ENCODE measurements at regions not wholly inside any gene's neighbourhood (a gene's known extent, or its start where the extent isn't known, plus 50 kb on each side); places are given as distances from the start of the nearest gene placed in this dataset.
"Not testable (repeated sequence)": the region's sequence is repeated elsewhere in the genome, so short reads cannot be mapped to it uniquely, and the experiment has no call there.

DNA sequence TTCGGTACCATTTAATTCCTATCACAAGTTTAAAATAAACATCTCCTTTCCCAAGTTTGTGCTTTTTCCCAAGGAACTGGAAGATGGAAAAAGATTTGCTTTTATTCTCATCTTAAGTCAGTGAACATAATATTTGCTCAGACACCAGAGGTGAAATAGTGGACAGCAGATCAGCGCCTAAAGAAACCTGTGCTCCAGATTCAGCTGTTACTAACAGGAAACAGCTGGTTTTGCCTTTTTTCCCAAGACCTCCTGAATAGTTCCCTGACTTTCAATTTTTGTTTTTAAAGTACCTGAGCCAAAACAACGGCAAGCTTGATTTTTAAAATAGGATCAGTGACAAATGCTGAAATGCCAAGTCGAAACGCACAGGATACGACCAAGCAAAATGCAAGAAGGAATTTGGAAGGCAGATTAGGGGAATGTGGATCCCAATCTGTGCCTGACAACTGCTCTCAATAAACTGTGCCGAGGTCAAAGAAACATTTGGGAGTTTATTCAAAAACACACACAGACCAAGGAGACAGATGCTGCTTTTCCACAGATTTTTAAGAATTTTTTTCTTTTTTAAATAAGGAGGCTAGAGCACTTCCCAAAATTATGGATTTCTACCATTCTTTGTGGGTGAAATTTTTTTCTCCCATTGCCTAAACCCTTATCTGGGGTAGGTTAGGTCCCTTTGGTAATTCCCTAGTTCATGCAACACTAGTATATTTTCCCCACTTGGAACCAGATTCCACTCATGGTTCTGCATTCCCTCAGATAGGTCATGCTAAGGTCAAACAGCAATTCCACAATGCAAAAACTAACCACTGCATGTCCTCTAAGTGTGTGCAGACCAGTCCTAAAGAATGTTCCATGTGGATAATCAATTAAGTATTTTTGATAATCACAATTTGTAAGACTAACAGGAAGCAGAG is 121.5 kb upstream of the PDE1A start:
- DNase-seq (ENCODE audit: low read depth in 3 of 3, low spot score in 2 of 3) = no peak

DNA sequence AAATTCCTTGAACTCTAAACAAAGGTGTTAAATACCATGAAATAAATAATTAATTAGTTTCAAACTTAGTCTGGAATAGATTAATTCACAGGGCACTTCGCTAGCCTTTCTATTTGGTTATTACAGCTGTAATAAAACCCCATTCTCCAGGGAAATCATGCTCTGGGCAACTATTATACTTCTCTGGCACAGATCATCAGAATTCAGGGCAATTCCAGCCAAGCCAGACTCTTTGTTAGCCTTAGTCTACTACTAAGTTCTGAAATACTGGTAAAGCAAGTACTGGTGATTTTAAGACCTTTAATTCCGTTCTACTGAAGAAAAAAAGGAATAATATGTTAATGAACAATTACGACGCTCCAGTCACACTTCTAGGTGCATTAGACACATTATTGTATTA is 123.4 kb upstream of the PDE1A start:
- DNase-seq (ENCODE audit: low read depth in 3 of 3, low spot score in 2 of 3) = no peak

DNA sequence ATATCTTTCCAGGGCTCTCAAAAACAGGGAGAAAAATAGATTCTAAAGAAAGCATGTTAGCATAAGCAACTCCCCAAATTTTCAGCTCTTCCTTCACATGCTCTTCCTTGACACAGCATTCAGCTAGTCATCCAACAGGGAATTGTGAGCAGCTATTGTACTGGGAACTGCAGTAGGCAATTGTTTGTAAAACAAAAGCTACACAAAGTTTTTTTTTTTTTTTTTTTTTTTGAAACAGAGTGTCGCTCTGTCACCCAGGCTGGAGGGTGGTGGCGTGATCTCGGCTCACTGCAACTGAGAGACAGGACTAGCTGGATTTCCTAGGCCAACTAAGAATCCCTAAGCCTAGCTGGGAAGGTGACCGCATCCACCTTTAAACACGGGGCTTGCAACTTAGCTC is 125.4 kb upstream of the PDE1A start:
- not testable (repeated sequence) for DNase-seq (ENCODE audit: low read depth in 3 of 3, low spot score in 2 of 3)

DNA sequence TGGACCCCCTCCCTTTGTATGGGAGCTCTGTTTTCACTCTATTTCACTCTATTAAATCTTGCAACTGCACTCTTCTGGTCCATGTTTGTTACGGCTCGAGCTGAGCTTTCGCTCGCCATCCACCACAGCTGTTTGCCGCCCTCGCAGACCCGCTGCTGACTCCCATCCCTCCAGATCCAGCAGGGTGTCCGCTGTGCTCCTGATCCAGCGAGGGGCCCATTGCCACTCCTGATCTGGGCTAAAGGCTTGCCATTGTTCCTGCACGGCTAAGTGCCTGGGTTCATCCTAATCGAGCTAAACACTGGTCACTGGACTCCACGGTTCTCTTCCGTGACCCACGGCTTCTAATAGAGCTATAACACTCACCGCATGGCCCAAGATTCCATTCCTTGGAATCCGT is 125.9 kb upstream of the PDE1A start:
- DNase-seq (ENCODE audit: low read depth in 3 of 3, low spot score in 2 of 3) = not testable (repeated sequence)

DNA sequence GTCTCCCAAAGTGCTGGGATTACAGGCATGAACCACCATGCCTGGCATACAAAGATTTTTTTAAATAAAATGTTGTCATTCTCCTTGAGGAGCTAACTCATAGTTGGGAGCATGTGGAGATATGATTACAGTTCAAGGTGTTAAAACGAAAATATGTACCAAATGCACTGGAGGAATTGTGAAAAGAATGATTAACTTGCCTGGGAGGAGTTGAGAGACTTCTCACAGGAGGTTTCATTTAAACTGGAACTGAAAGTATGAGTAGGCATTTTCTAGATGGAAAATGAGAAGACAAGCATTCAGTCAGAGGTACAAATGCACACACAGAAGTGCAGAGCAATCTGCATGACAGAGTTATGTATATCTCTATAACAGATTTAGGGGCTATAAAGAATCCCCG is 126.6 kb upstream of the PDE1A start:
- DNase-seq (ENCODE audit: low read depth in 3 of 3, low spot score in 2 of 3) = no peak

DNA sequence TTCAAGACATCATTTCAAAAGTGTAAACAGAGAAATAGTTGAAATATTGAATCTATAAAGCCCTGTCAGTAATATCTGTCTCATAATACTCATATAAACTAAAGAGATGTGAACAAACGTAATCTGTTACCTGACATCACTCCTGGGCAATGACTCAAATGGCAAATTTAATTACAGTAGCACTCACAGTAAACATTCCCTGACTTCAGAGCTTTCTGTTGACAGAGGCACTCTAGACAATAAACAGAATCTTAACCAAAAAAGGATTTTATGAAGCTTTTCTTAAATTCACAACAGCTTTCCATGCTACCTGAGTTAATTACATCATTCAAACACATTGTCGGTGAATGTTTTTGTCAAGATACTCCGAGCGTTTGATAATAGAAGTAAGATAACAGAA is 128.1 kb upstream of the PDE1A start:
- no peak for DNase-seq (ENCODE audit: low read depth in 3 of 3, low spot score in 2 of 3)

DNA sequence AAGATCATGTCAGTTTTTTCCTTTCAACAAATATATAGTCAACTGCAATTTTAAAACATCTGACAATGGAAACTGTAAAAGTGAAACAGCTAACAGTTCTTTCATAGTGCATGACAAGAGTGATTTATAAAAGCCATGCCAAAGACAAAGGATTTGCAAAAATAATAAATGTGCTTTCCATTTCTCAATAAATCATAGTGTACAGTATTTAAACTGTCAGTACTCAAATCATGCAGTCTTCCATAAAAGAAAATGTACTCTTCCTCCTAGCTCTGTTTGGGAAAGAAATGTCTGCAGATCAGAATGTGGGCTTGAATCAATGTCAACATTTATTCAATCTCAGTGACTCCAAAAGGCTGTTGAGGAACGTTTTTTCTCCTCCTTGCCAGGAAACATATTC is 131.7 kb upstream of the PDE1A start:
- DNase-seq (ENCODE audit: low read depth in 3 of 3, low spot score in 2 of 3) = no peak

DNA sequence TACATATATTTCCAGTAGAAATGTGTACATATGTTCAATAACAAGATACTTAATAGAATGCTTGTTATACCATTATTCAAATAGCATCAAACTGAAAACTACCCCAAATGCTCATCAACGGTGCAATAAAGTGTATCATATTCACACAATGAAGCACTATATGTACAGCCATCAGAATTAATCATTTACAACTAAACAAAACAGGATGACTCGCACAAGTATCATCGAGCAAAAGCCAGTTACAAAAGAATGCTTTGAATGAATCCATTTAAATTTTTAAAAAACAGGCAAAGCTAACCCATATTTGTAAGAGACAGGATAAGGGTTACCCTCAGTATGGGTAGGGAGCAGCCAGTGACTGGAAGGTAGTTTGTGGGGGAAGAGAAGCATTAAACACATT is 132.8 kb upstream of the PDE1A start:
- no peak for DNase-seq (ENCODE audit: low read depth in 3 of 3, low spot score in 2 of 3)

DNA sequence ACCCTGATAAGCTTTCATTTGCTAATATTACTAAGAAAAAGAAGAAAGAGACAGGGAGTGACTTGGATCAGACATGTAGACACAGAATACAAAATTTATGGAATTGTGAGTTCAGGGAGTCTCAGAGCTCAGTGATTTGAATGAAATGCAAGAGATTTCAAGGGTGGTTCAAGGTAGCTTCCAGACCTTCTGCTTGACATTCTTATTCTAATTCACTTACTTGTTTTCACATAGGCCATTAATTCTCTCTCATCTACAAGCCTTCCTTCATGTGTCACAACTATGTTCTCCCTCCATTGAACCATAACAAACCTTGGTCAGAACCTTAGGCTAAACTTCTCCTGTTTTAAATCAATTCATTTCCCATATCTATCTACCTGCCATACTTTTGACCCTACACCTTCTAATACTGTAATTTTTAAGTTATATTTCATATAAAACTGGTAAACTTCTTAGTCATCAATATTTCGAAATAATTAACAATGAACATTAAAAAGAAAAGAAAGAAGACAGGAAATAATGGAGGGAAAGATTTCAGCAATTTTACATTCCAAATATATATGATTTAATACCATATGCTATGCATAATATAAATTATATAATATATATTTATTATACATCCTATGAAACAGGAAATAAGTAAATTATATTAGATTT is 139.2 kb upstream of the PDE1A start:
- DNase-seq (ENCODE audit: low read depth in 3 of 3, low spot score in 2 of 3) = no peak

DNA sequence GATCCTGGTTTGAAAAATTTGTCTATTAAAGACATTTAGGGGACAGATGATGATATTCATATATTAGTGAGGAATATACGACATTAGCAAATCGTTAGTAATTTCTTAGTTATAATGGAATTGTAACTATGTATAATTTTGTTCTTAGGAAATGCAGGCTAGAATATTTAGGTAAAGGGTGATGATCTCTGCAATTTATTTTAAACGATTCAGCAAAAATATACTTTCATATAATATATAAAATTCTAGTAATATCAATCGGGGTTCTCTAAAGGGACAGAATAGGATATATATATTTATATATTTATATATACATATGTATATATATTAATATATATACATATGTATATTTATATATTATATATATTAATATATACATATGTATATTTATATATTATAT is 142.5 kb upstream of the DNAJC10 start:
- no peak for DNase-seq (ENCODE audit: low read depth in 3 of 3, low spot score in 2 of 3)

DNA sequence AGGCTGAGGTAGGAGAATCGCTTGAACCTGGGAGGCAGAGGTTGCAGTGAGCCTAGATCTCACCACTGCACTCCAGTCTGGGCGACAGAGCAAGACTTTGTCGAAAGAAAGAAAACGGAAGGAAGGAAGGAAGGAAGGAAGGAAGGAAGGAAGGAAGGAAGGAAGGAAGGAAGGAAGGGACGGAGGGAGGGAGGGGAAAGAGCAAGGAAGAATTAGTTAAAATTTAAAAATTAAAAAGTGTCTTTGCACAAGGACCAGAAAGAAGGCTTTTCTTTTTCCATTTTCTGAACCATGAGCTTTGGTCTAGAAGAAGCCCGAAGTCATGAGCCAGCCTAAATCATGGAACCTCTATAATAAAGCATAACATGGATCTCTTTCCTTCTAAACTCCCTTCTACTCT is 138.2 kb upstream of the DNAJC10 start:
- DNase-seq (ENCODE audit: low read depth in 3 of 3, low spot score in 2 of 3) = no peak

DNA sequence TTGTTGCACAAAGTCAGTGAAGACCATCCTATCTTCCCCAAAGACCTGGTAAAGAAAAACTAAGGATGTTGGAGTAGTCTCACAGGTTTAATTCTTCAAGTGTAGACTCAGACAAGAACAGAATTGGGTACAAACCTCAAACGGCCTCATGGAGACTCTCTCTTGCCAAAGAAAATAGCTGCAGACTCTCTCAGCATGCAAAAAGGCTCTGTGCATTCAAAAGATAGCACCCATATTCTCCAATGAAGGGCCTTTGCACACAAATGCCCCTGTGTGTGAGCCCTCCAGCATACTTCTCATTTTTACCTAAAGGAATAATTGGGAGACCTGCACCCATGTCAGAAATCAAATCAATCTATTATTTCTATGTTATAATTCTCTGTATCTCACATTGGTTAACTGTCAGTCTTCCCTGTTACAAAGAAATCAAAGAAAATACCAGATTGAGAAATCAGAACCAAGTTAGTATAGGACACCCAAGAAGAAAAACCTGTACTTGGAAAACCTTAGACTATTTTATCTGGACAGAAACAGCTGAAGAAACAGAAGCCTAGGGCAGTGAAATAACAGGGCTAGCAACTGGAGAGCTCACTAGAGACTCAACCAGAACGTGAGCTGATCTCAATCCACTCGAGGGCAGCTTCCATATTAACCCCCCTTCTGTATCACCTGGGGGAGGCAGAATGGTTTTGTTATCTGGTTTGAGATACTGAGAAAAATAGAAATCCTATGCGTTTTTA is 134.7 kb upstream of the DNAJC10 start:
- DNase-seq (ENCODE audit: low read depth in 3 of 3, low spot score in 2 of 3) = no peak

DNA sequence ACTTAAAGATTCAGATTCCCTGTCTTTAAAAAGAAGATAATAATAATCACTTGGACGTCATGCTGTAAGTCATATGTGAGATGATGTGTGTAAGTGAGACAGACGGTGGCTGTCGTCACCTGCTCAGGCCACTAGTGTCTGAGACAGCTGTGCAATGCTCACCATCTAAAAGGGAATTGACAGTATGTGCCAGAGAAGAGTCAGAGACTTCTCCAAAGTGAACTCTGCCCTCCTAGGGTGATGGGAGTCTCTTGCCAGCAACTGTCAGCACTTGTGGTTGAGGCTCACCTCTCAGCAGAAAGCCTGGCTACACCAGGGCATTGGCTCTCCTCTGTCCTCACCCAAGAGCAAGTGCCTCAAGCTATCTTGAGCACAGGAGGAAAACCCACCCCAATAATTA is 131.6 kb upstream of the DNAJC10 start:
- DNase-seq (ENCODE audit: low read depth in 3 of 3, low spot score in 2 of 3) = no peak

DNA sequence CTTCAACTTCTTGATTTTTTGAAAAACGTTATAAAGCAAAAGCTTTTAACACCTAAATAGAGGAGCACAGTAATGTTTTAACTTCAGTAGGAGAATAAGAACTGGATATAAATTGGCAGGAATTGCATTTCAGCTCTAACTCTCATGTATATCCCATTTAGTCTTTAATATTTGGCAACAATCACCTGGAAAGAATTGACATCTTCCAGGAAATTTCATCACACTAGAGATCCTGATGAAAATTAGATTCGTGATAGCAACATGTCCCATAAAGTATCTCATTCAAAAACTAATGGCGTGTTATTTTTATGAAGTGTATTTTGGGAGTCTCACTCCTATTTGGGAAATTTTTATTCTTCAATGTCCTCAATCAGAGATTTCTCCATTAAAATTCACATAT is 131.1 kb upstream of the DNAJC10 start:
- DNase-seq (ENCODE audit: low read depth in 3 of 3, low spot score in 2 of 3) = no peak

DNA sequence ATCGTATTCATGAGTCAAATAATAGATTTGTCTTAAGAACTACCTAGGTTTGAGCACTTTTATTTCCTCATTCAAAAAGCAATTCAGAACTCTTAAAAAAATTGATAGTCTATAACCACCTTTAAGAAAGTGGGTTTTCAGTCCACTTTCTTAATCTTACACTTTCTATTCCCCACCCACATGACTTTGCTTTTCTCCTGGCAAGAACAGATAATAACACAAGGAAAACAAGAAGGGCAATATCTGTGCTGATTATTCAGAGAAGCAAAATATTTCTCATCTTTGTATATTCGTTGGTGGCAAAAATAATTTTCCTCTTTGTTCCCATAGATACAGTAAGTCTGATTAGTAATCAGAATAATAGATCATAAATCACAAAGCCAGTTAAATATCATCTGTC is 130.6 kb upstream of the DNAJC10 start:
- no peak for DNase-seq (ENCODE audit: low read depth in 3 of 3, low spot score in 2 of 3)

DNA sequence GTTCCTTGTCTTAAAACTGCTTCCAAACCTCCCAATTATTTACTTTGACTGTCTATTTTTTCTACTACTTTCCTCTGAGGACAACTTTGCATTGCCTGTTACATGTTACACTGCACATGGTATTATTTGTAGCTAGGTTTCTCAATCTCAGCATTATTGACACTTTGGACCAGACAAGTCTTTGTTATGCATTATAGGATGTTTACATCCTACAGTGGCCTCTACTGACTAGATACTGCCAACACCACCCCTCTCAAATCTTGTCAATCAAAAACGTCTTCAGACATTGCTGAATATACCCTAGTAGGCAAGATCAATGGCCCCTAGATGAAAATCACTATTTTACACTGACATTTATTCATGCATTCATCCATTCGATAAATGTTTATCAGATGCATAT is 129.6 kb upstream of the DNAJC10 start:
- DNase-seq (ENCODE audit: low read depth in 3 of 3, low spot score in 2 of 3) = no peak

DNA sequence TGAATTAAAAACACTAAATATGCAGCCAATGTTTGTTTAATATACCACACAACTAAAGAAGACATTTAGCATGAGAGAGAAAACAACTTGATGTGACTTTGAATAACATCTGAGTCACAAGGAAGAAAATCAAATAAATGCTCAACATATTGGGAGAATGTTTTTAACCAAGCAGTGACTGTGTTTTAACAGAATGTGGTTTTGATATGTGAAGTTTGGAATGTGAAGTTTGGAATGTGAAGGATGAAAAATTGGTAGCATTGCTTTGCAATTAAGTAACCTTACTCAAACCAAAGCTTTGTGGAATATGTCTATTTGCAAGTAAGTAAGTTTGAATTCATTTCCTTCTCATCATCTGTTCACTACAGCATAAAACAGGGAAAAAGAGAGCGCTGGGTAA is 128.2 kb upstream of the DNAJC10 start:
- no peak for DNase-seq (ENCODE audit: low read depth in 3 of 3, low spot score in 2 of 3)

DNA sequence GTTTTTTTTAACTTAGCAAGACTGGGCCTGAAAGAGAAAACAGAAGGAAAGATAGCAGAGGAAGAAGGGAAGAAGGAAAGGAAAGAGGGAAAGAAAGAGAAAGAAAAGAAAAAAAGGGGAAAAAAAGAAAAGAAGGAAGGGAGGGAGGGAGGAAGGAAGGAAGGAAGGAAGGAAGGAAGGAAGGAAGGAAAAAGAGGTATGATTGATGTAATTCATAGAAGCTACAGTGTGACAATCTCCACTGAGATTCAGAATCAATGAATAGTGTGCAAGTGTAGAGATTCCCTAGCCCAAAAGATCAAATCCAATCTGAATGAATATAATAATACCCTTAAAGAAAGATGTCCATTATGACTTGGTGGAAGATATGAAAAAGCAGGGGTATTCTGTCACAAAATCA is 126.9 kb upstream of the DNAJC10 start:
- no peak for DNase-seq (ENCODE audit: low read depth in 3 of 3, low spot score in 2 of 3)

DNA sequence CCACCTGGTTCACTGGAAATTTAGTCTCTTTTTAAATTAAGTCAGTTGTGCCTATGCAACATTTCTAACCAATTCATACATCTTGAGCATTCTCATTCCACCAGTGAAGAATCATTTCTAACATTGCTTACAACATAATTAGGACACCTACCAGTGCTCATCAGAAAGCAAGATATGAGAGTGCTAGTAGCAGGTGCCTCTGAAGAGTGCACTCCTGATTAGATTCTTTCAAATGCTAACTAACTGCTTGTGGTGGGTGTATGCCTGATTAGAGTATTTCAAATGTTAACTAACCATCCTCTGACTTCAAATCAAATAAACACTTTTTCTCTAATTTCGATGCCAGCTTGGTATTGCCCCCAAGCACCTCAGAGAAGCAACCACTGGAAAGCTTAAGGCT is 124.3 kb upstream of the DNAJC10 start:
- no peak for DNase-seq (ENCODE audit: low read depth in 3 of 3, low spot score in 2 of 3)

DNA sequence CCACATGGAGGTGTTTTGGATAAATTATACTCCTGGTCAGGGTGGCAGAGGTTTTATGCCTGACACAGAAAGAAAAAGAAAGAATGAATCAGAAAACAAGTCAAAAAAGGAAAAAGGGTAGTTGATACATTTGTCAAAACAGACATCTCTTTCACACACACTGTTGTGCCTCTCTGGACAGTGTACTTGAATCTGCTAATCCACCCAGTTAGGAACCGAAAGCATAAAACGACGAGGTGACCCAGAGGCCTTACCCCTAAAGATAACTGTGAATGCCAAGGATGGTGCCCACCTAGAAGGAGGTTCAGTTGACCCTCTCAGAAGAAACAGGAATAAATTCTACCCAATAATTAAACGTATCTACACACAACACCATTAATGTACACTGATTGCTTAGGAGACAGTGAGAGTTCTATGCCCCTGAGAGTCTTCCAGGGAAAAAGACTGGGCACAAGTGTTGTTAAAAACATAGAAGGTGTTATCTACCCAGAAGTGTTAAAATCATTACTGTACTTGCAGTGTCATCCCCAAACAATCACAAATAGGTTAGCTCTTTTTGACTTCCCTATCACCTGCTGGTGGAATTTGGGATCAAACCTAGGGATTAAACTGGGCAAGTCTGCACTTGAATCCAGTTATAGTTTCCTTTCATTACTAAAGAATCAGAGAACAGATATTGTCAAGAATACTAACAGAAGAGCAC is 123.2 kb upstream of the DNAJC10 start:
- no peak for DNase-seq (ENCODE audit: low read depth in 3 of 3, low spot score in 2 of 3)

DNA sequence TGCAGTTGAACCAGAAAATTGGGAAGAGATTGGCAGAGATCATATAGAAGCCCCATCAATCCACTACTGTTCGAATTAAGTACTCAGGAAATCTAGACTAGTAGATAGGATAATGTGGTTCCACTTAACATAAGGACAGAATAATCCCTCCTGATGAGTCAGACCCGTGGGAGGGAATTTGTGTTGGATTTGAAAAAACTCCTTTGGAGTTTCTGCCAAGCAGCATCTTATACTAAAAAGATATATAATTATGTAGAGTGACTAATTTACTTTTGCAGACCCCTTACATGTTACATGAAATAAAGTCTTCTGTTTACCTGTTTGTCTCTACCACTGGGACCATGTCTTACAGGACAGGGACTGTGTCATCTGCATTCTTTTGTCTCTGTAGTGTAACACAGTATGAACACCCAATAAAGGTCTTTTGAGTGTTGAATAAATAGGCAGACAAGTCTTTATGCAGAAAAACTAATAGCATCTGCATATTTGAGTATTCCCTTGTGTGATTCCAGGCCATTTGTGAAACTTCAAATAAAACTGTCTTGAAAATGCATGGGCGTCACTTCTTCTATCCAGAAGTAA is 122.6 kb upstream of the DNAJC10 start:
- no peak for DNase-seq (ENCODE audit: low read depth in 3 of 3, low spot score in 2 of 3)
